HG02970 (cell line): ENCODE measurements at regions not wholly inside any gene's neighbourhood (a gene's known extent, or its start where the extent isn't known, plus 50 kb on each side); places are given as distances from the start of the nearest gene placed in this dataset.

Source experiments
- ATAC-seq: cut with Tn5 transposase; IDR thresholded peaks from one replicate; pipeline ENCODE4 v1.9.1; 2021; ENCODE audit warnings: mild to moderate bottlenecking, moderate library complexity, moderate number of reproducible peaks; ENCODE audit not compliant: unreplicated experiment, low FRiP score

GRCh38 chr4:175422331-175422730 is 389.7 kb downstream of the GPM6A start:
- ATAC-seq, result no peak

DNA sequence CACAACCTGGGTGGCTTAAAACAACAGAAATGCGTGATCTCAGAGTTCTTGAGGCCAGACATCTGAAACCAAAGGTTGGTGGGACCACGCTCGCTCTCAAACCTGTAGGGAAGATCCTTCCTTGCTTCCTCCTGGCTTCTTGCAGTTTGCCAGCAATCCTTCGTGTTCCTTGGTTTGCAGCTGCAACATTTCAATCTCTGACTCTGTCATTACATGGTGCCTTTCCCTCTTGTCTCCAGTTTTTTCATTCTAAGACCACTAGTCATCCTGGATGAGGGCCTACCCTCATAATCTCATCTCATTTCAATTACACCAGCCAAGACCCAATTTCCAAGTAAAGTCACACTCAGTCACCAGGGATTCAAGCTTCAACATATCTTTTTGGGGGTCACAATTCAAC is 388.0 kb downstream of the GPM6A start:
- no peak for ATAC-seq

GRCh38 chr4:175427751-175428150 is 384.3 kb downstream of the GPM6A start:
- no peak for ATAC-seq

DNA sequence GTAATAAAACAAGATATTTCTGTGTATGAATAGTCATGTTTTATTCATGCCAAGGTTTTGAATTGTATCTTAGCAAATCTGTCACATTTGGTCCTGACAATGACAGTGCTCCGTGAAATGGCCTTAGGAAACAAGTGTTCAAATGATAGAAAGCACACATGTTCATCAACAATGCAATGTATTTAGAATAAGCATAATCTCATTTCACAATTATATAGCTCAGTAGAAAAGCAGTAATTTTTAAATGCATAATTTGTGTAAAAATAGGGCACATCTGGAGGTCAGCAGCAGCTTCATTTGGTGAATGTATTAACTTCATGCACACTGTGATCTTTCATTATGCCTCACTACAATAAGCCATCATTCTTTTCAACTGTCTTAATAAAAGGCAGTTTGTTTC is 380.4 kb downstream of the GPM6A start:
- ATAC-seq, result no peak

DNA sequence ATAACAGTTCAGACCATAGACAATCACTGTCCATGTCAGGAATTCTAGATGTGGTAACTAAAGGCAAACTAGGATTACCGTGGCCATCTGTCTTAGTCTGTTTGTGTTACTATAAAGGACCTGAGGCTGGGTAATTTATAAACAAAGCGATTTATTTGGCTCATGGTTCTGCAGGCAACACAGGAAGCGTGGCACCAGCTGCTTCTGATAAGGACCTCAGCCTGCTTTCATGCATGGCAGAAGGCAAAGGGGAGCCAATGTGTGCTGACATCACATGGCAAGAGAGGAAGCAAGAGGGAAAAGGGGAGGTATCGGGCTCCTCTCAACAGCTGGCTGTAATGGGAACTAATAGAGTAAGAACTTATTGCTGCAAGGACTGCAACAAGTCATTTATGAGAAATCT is 376.7 kb downstream of the GPM6A start:
- ATAC-seq, result no peak

GRCh38 chr4:175436196-175436595 is 375.9 kb downstream of the GPM6A start:
- ATAC-seq, result no peak

- no peak for ATAC-seq
These were observed 371.3 kb downstream of the GPM6A start for GRCh38 chr4:175440786-175441185.

- no peak for ATAC-seq
These were observed 370.8 kb downstream of the GPM6A start for GRCh38 chr4:175441256-175441655.

DNA sequence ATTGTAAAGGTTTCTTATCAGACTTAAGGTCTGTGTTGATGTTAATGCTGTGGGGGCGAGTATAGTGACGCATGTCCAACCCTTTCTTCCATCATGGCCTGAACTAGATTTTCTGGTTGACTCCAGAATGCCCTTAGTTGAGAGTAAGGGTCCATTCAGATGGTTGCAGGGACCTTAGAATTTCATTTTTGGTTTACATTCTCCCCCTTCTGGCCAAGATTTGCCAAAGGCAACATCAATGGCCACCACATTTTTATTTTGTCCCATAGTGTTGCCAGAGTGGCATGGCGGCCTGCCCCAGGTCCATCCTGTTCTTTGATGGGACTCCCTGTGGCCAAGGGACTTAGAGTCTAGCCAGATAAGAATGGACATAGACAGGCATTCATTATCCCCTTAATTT is 368.5 kb downstream of the GPM6A start:
- ATAC-seq, result no peak

DNA sequence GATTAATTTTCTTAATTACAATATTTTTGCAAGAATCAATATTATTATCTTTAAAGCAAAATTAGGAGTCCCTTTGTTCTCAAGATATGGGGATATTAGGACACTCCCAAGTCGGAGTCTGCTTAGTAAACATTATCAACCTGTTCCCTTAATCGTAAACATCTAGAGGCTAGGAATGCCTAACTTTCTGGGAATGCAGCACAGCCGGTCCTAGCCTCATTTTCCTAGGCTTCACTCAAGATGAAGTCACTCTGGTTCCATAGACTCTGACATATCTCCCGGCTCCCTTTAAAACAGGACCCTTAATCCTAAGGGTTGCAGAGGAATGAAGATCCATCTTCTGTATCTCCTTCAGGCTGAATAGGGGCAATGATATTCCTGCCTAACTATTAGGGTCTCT is 367.6 kb downstream of the GPM6A start:
- ATAC-seq, result no peak

- no peak for ATAC-seq
These were observed 365.0 kb downstream of the GPM6A start for GRCh38 chr4:175447016-175447415.

DNA sequence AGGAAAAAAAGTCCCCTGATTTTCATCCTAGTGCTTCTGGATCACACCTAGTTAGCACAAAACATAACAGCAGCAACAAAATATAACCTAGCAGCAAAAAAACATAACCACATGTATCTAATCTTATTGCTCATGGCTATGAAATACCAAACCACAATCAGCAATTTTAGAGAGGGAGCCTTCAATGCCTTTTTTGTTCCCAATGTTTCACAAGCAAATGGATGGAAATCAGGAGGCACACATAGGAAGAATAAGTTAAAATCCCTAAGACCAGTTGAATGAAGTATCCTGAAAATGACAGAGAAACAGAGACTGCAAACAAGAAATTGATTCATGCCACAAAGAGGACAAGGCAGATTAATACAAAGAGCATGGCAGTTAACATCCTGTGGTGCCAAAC is 361.6 kb downstream of the GPM6A start:
- no peak for ATAC-seq

- ATAC-seq, result no peak
These were observed 360.7 kb downstream of the GPM6A start for GRCh38 chr4:175451238-175451965.

DNA sequence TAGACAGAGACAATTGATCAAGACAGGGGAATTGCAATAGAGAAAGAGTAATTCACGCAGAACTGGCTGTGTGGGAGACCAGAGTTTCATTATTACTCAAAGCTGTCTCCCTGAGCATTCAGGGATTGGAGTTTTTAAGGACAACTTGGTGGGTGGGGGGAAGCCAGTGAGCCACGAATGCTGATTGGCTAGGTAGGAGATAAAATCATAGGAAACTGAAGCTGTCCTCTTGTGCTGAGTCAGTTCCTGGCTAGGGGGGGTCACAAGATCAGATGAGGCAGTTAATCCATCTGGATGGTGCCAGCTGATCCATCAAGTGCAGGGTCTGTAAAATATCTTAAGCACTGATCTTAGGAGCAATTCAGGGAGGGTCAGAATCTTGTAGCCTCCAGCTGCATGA is 358.6 kb downstream of the GPM6A start:
- ATAC-seq, result no peak

GRCh38 chr4:175456131-175456530 is 355.9 kb downstream of the GPM6A start:
- no peak for ATAC-seq

GRCh38 chr4:175457956-175458355 is 354.1 kb downstream of the GPM6A start:
- no peak for ATAC-seq

DNA sequence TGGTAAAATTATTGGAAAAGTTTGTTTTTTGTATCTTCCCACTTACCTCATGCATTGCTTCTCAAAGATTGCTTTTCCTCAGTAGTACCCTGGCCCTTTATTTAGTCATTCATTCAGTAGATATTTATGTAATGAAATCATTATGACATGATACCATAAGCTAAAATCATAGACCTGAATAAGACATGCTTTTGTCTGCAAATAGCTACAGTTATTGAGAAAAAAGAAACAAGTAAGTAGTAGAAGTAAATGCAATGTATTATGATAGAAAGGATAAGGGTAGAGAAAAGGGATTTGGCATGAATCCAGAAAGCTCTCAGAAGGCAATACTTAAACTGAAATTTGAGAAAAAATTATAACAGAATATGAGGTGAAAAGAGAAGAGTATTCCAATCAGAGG is 352.5 kb downstream of the GPM6A start:
- no peak for ATAC-seq

DNA sequence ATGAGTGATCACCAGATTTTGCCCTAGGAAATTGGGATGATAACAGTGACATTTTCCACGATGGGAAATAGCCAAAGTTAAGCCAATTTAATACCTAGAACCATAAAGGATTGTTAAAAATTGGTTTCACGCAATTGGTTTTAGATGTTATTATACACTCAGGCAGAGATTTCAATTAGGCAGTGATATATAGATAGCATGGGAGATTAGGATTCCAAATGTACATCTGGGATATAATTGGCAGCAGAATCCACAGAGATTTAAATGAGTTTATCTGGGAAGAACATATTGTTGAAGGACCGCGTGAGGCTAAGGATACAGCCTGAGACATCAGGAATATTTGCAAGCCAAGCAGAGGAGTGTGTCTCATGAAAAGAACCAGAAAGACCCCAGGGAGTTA is 351.6 kb downstream of the GPM6A start:
- ATAC-seq, result no peak

DNA sequence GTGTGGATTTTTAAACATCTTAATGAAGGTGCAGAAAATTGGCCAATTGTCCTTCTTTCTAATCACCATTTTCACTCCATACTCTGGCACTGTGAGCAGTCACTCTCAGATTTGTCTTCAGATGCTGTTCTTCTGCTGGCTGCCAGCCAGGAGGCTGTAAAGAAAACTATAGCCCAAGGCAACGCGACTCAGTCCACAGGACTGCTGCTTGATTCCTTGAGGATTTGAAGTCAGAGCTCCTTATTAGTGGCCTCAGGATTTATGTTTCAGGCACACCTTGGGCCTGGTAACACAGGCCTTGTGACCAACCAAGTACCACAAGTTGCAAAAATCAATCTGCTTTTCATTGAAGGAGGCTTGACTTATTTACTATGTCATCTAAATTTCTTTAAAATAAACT is 342.6 kb downstream of the GPM6A start:
- ATAC-seq, result no peak

DNA sequence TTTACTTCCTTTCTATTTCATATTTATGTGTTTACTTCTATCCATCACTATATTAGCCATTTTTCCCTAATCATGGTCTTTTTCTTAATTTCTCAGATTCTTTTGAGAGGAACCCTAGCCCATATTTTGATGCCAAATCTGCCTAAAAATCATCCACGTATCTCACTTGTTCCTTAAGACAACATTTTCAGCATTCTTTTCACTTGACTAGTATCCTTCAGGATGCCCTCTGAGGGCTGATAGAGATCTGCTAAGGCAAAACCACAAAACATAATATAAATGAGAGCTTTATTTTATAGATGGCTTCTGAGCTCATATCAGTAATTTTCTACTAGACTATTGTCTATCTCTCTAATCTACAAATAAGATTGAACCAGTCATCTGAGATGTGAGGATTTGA is 341.9 kb downstream of the GPM6A start:
- no peak for ATAC-seq

GRCh38 chr4:175480404-175480803 is 331.7 kb downstream of the GPM6A start:
- no peak for ATAC-seq

DNA sequence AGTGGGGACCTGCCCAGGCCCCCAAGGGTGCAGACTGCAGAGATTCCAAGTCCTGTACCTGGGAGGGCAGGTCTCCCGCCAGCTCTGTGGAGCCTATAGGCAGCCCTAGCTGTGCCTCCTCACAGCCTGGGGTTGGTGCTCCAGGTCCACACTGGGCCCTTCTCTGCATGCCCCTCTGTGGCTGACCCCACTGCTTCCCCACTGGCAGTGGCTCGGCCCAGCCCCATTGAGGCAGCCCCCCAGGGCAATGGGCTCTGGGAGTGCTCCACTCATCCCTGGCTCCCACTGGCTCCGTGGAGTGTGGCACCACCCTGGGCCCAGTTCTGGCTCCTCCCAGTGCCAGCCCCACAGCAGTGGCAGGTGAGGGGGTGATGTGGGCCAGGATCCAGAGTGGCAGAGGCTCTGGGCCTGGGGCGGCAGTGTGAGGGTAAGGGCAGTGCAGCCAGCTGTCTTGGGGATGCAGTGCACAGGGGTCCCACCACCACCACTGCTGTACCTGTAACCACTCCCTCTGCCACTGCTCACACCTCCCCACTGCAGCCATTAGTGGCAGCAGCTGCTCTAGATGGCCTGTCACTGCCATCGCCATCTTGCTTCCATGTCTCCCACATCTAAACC is 312.2 kb downstream of the GPM6A start:
- no peak for ATAC-seq
